NB4 (cell line): ENCODE measurements at regions not wholly inside any gene's neighbourhood (a gene's known extent, or its start where the extent isn't known, plus 50 kb on each side); places are given as distances from the start of the nearest gene placed in this dataset.

Source experiments
- DNase-seq: peaks from one replicate; pipeline ENCODE4 v3.0.0; 2010; ENCODE audit warnings: low read depth
- H3K4me3 ChIP-seq: one replicate; pipeline ENCODE4 v1.5.1; 2011; ENCODE audit warnings: mild to moderate bottlenecking, low read depth, low read length, moderate library complexity
- CTCF ChIP-seq: IDR thresholded peaks from one replicate; pipeline ENCODE4 v1.5.1; 2012; ENCODE audit warnings: low read depth, low read length
- MAX ChIP-seq: IDR thresholded peaks from 2 replicates; pipeline ENCODE4 v1.6.1; 2011; ENCODE audit warnings: low read depth, low read length
- MYC ChIP-seq: IDR thresholded peaks from 2 replicates; pipeline ENCODE4 v1.6.1; 2011; ENCODE audit warnings: low read depth, low read length
- POLR2A ChIP-seq: IDR thresholded peaks from 2 replicates; pipeline ENCODE4 v1.6.1; 2011; ENCODE audit warnings: mild to moderate bottlenecking; ENCODE audit not compliant: insufficient read length; ENCODE audit errors: extremely low read depth

- no peak for TF ChIP-seq MYC
- TF ChIP-seq MAX: no peak
- TF ChIP-seq POLR2A: no peak
- TF ChIP-seq CTCF: no peak
- no peak for DNase-seq
- H3K4me3 ChIP-seq: no peak overlapping the region
Observed at GRCh38 chr1:181260994-181261393, 172.5 kb downstream of the IER5 start.

- no peak for DNase-seq
- TF ChIP-seq POLR2A (no peak), MAX (no peak), MYC (no peak), CTCF (no peak)
- no peak overlapping the region for H3K4me3 ChIP-seq
Observed at GRCh38 chr1:181262069-181262468, 173.6 kb downstream of the IER5 start.

- H3K4me3 ChIP-seq: no peak overlapping the region
- TF ChIP-seq CTCF (no peak), POLR2A (no peak), MAX (no peak), MYC (no peak)
Observed at GRCh38 chr1:181263444-181263843, 174.9 kb downstream of the IER5 start.

GRCh38 chr1:181264821-181265220 is 176.3 kb downstream of the IER5 start:
- TF ChIP-seq MAX: no peak
- no peak for TF ChIP-seq POLR2A
- no peak for TF ChIP-seq MYC
- no peak for TF ChIP-seq CTCF
- DNase-seq: no peak
- H3K4me3 ChIP-seq: no peak overlapping the region

More at GRCh38 chr1:181263444-181263843, 174.9 kb downstream of the IER5 start:
- no peak for DNase-seq

- no peak for DNase-seq
- TF ChIP-seq MYC: no peak
- no peak for TF ChIP-seq MAX
- no peak for TF ChIP-seq POLR2A
- no peak for TF ChIP-seq CTCF
- H3K4me3 ChIP-seq: no peak overlapping the region
Observed at GRCh38 chr1:181284978-181285377, 196.5 kb downstream of the IER5 start.

- DNase-seq: no peak
- no peak overlapping the region for H3K4me3 ChIP-seq
- TF ChIP-seq CTCF: no peak
- TF ChIP-seq POLR2A: no peak
- no peak for TF ChIP-seq MAX
Observed at GRCh38 chr1:181295217-181295616, 188.1 kb upstream of the CACNA1E start.
